Retinal pigment epithelial cell (primary cell): ENCODE measurements at regions not wholly inside any gene's neighbourhood (a gene's known extent, or its start where the extent isn't known, plus 50 kb on each side); places are given as distances from the start of the nearest gene placed in this dataset.

Experiments used
- DNase-seq: peaks from one replicate; pipeline ENCODE4 v3.0.0-alpha.2; 2010; ENCODE audit warnings: low read depth
- H3K4me3 ChIP-seq: 2 replicates; pipeline ENCODE4 v1.5.1; 2011; ENCODE audit warnings: mild to moderate bottlenecking, low read length, control low read depth, moderate library complexity
- CTCF ChIP-seq: conservative IDR thresholded peaks from 2 replicates; pipeline ENCODE4 v1.5.1; 2011; ENCODE audit warnings: low read depth, low read length, control low read depth, inconsistent platforms

DNA sequence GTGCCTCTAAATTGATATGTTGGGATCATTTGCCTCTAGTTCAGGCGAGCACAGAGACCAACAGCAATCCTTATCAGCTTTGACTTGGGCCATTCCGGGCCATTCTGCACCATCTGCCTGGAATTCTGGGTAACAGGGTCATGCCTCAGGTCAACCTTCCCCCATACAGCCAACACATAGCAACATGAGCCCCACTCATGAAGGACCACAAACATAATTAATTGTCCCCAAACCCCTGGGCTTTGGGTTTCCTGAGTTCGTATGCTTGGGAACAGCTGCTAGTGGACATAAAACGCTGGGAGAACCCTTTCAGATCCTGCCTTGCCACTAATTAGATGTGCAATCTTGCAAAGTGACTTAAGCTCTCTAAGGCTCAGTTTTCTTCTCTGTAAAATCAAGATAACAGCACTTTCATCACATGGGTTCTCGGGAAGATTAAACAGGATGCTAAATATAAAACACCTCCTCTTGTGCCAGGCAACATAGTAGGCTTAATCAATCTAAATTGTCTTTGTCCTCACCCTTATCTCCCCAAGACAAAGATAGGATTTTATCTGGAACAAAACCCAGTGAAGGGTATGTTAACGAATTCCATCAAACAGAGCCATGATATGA, 426.5 kb downstream of the CD83 start:
- H3K4me3 ChIP-seq: no peak overlapping the region
- TF ChIP-seq CTCF: no peak
- DNase-seq: peak; percentile 28

DNA sequence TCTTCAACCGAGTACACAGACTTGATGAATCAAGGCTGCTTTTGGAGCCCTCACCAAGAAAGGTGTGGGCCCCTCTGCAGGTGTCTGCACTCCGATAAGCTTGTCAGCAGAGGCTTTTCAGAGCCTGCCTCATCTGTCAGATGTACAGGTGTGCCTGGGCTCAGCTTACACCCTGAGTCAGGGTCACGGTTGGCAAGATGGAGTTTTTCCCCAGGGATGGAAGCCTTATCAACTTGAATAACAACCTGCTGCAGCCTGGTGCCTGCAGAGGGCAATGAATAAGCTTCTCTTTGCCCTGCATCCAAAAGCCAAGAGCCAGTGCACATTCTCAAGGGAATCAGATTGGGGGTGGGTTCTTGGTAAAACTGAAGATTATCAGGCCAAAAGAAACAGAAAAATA, 427.1 kb downstream of the CD83 start:
- no peak for DNase-seq
- peak; percentile 13 for TF ChIP-seq CTCF
- H3K4me3 ChIP-seq: no peak overlapping the region

DNA sequence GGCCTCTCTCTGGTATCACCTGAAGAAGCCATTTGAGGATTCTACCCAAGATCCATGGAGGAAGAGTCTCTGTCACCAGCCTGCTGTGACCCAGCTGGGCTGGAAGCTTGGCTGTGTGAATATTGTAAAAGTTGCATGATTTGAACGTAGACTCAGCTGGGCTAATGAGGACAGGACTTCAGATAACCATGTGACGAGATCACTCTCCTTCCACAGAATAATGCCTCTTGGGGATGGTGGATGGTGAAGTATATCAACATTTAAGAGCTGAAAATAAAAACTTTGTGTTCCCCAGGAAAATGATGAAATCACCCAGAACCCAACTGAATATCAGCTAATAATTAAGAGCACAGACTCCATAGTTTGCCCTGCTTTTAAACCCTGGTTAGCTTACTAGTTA, 427.9 kb downstream of the CD83 start:
- no peak for TF ChIP-seq CTCF
- no peak for DNase-seq
- no peak overlapping the region for H3K4me3 ChIP-seq

DNA sequence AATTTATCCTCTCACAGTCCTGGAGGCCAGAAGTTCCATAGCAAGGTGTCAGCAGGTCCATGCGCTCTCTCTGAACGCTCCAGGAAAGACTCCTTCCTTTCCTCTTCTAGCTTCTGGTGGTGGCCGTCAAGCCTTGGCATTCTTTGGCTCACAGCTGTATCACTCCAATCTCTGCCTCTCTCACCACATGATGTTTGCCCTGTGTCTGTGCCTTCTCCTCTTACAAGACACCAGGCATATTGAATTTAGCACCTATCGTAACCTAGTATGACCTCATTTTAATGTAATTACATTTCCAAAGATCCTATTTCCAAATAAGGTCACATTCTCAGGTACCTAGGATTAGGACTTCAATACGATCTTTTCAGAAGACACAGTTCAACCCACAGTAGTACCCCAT, 428.5 kb downstream of the CD83 start:
- no peak for DNase-seq
- no peak for TF ChIP-seq CTCF
- no peak overlapping the region for H3K4me3 ChIP-seq

DNA sequence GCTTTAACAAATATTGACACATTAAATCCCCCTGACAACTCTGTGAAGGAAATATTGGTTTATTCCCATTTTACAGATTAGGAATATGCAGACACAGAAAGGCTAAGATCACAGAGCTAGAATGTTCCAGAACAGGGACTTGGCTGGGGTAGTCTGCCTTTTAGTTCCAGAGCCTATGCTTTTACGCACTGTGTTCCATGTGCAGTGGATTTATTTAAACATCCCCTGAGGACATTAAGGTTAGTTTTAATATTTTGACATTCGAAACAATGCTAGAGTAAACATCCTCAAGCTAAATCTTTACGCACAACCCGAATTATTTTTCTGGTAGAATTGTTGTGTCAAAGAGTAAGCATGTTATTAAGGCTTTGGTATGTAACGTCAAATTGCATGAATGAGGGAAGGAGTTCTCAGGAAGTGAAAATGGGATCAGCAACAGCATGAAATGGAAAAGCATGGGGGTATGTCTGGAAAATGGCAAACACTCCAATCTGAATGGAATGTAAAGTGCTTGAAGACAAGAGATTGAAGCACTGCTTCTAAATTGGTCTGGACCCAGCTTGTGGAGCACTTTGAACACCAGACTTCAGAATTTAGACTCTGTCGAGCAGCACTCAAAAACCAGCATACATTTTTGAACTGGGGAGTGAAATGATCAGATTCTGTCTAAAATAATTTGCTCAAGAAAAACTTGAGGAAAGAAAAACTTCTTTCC, 429.9 kb downstream of the CD83 start:
- TF ChIP-seq CTCF: no peak
- no peak overlapping the region for H3K4me3 ChIP-seq
- no peak for DNase-seq

DNA sequence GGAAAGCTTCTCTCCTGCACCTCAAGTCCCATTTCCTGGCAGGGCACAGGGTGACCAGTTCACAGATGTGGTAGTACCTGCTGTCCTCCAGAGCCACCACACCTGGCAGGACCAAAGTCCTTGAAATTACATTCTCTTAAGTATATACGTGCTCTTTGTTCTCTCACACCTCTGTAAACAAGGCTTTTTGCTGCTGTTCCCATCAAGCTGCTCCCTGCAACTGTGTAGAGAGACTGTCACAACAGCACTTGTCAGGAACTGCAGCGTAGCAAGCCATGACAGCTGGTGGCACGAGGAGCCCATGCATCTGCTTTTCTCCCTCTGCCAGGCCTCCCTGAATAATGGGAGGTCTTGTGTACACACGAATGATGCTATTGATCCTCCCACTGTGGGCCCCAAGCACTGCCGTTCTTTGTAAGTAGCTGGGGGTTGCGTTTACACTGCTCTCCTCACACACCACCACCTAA, 431.8 kb downstream of the CD83 start:
- no peak for TF ChIP-seq CTCF
- no peak overlapping the region for H3K4me3 ChIP-seq
- no peak for DNase-seq

DNA sequence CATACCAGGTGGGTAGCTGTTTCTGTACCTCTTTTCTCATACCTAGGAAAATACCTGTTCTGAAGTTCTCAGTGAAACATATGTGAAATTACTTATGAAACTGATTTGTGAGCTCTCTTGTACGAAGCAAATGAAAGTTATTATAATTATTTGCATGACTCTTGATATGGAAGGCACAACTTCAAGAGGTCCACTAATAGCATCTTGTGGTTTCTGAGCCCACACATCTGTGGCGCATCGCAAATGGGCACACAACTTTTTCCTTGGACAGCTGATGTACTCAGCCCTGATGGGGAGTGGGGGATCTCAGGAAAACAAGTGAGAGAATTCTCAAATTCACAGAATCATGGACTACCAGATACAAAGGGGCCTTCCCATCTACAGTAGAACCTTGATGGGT, 432.3 kb downstream of the CD83 start:
- TF ChIP-seq CTCF: no peak
- H3K4me3 ChIP-seq: no peak overlapping the region
- no peak for DNase-seq
